ENCODE measurements at regions not wholly inside any gene's neighbourhood (a gene's known extent, or its start where the extent isn't known, plus 50 kb on each side); places are given as distances from the start of the nearest gene placed in this dataset.

- TF ChIP-seq PRPF4 (IDR thresholded peaks at IDR 0.05; ENCODE audit: low read depth, low read length, poor library complexity, severe bottlenecking) (no peak), ZKSCAN8 (CRISPR knock-in tag; IDR thresholded peaks at IDR 0.05; ENCODE audit: borderline replicate concordance) (no peak), SNAI1 (CRISPR knock-in tag; IDR thresholded peaks at IDR 0.05; ENCODE audit: borderline replicate concordance) (no peak), ZNF639 (CRISPR knock-in tag; conservative IDR thresholded peaks at IDR 0.05) (no peak), HDAC2 (CRISPR knock-in tag; IDR thresholded peaks at IDR 0.05) (no peak), ETV5 (CRISPR knock-in tag; IDR thresholded peaks at IDR 0.05; ENCODE audit: borderline replicate concordance) (no peak), BCL6 (CRISPR knock-in tag; IDR thresholded peaks at IDR 0.05) (no peak), EZH2 (conservative IDR thresholded peaks at IDR 0.05; ENCODE audit: low read depth, low read length) (no peak), TCF7 (IDR thresholded peaks at IDR 0.05; ENCODE audit: low read depth) (no peak)
Measured at GRCh38 chr5:88644676-88645075, 238.3 kb downstream of the MEF2C start.
